NCI-H226 (cell line): ENCODE measurements at regions not wholly inside any gene's neighbourhood (a gene's known extent, or its start where the extent isn't known, plus 50 kb on each side); places are given as distances from the start of the nearest gene placed in this dataset.

Experiments
- DNase-seq: peaks from one replicate; pipeline ENCODE4 v3.0.0-alpha.2; 2015

GRCh38 chr13:77422724-77423123 lies 95.8 kb upstream of the MYCBP2 start:
- no peak for DNase-seq

- no peak for DNase-seq
Measured at GRCh38 chr13:77417897-77418296, 91.0 kb upstream of the MYCBP2 start.

- no peak for DNase-seq
Measured at GRCh38 chr13:77416666-77417212, 89.8 kb upstream of the MYCBP2 start.

- no peak for DNase-seq
Measured at GRCh38 chr13:77415253-77416071, 88.6 kb upstream of the MYCBP2 start.

GRCh38 chr13:77412860-77413259 lies 86.0 kb upstream of the MYCBP2 start:
- no peak for DNase-seq

DNA sequence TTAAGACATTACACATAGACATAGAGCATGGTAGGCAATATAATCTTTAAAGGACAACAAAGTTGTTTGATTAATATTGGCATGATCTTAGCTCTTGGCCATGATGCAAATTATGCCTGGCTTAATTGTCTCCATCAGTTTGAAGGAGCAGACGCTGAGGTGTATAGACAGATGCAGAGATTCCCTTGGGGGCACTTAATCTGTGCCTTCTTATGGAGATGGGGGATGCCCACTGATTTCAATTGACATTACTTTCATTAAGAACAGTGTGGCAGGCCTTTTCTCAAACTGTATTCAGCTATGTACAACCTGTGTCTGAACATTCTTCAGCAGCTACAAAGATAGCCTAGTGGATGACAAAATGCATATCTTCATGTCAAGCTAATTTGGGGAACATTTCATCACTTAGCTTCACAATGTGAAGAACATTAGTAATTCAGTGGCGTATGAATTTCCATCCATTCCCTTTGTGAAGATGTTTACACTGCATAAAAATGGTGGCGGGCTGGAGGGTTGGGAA lies 85.3 kb upstream of the MYCBP2 start:
- no peak for DNase-seq

DNA sequence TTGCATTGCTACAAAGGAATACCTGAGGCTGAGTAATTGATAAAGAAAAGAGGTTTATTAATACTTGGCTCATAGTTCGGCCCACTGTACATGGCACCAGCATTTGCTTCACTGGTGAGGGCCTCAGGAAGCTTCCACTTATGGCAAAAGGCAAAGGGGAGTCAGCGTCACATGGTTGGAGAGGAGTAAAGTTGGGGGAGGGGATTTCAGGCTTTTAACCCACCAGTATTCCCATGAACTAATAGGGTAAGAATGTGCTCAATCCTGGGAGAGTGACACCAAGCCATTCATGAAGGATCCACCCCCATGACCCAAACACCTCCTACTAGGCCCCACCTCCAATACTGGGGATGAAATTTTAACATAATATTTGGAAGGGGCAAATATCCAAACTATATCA lies 82.5 kb upstream of the MYCBP2 start:
- DNase-seq: no peak

DNA sequence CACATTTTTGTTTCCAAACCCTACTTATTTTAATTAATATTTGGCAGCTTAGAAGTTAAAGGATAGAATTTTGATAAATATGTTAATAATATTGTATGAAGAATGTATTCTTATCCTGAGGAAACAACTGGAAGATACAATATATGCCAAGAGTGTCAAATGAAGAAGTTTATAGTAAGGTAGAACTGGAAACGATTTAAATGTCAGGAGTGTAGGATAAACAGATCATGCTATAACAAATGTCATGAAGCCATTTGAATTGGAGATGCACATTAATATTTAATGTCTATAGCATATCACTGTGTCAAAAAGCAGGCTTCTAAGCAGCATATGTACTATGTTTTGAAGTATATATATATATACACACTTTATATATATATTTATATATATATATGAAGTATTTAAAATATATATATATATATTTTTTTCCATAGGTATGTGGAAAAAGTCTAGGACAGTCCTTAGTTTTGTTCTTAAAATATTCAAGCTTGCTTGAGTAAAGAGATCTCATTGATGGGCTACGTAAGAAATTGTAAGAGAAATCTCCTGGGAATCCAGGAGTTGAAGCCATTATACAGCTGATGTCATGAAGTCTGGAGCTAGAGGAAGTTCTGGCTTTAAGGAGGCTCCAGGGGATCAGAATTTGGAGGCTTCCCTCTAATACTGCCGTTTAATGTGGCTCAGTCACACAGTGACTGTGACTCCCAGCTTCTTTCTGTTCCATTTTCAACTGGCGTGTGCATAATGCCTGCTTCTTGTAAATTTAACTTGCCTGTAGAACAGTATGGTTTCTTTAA lies 79.9 kb upstream of the MYCBP2 start:
- DNase-seq: no peak

GRCh38 chr13:77398825-77399620 lies 72.1 kb upstream of the MYCBP2 start:
- DNase-seq: no peak

DNA sequence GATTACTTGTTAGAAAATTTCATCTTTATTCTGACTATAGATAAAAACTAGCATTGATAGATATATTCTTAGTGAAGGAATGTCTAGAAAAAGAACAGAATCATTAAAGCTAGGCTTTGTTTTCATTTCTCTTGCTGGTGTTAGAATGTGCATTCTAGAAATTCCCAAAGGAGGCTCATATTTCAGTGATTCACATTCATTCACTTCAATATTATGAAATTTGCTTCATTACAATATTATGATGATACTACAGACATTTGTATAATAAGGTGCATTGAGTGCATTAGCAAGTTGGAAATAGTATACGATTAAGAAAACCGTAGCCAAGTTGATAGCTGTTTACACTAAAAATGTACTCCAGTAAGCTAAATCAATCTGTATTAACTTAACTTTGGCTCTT lies 70.7 kb upstream of the MYCBP2 start:
- no peak for DNase-seq

DNA sequence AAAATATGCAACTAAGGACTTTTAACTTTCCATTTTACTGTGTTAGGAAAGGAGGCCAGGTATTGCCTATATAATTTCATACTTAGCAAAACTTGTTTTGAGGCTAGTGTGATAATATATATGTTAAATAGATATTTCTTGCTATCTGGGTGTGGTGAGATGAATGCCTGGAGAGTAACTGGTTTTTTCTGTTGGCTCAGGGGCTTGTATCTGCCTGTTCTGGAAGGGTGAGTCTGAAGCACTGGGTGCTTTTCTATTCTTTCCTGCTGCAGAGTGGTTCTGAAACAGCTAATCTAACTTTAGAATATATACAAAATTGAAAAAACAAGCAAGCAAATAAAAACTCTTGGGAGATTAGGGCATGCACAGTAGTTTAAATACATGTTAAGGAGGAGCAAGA lies 64.6 kb upstream of the MYCBP2 start:
- no peak for DNase-seq

DNA sequence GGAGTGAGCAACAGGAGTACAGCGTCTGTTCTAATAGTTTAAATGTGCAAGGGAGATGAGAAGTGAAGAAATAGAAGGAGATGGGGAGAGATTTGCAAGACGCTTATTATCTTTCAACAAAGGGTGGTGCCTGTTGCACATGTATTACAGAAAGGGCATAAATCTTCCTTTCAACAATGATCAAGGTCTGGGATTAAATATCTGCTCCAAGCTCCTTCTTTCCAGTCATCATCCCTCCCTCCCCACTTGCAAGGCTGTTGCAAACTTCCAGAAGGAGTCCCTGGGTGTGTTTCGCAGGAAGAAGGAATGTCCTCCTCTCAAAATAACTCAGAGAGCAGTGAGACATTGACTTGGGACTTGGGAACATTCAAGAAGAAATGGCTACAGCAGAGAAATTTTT lies 63.5 kb upstream of the MYCBP2 start:
- DNase-seq: no peak

- DNase-seq: no peak
Measured at GRCh38 chr13:77389625-77390000, 62.7 kb upstream of the MYCBP2 start.

DNA sequence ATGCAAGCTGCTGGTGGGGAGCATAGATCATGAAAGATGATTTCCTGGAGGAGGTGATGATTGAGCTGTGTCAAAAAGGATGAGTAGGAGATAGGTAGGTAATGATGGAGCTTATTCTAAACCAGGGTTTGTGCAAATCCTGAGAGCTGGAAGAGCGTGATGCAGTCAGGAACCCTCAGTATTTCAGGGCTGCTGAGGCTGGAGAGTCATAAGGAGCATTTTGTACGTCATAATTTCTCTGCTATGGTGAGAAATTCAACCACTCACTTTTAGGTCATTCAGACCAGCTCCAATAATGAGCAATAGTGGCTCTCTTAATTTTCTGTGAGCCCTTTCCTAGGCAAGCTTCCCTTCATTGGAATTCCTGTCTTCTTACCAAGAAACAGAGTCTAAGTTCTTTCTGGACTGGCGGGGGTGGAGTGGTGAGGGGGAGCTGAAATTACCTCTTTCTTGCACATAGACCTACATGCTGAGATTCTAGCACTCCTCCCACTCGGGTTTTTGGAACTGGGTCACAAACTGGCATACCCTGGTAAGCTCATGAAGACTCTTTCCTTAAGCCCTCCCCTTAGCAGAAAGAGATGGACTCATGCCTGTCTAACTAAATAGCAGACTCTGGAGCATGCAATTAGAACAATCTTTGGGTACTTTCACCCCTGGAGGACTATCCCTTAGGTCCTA lies 62.2 kb upstream of the MYCBP2 start:
- no peak for DNase-seq

DNA sequence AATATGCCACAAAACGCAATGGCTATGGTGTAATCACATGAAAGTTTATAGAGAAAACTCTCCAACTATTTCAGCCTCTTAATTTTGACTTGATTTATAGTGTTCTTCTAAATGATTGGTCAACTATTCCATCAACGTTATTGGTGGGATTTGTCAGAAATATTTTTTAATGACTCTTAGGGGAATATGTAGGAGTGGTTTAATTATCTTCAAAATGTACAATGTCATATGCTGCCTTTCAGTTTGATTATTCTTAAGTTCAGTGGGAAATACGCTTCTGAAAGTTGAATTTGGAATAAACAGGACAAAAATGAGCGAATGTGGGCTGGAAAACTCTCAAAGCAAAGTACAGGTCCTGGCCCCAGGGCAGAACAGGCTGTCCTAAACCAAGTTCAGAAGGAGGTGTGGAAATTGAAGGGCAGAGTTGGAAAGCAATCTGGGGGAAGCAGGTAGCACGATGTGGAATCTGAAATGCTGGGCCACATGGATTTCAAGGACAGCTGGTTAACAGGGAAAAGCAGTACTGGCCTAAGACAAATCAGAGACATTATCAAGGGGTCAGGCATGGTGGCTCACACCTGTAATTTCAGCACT lies 60.8 kb upstream of the MYCBP2 start:
- DNase-seq: no peak

DNA sequence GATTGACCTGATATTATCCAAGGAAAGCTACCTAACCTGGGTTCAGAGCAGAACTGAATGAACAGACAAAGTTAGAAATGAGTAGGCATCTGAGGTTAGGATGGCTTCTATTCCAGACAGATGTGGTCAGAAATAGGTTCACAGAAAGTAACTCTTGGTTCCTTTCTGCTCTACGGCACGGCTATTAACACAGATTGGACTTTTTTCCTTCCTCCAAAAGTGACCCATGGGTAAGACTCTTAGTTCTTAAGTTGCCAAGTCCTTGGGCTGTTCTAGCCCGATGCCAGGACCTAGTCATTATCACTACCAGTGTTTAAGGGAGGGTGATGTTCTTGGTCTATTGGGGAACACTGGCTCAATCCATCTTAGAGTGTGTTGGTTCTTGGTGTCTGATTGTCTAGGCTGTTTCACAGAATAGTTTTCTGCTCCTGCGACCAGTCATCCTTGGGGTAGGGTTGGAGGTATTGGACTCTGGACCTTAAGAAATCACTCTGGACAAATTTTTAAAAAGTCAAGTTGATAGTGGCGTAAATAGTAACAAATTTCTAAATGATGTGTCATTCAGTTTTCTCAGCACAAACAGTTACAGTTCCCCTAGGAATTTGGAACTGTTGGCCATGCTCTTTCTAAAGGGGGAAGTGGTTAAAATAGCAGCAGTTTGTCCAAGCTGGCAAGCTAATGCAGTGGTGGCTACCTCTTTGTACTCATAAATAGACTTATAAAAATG lies 60.1 kb upstream of the MYCBP2 start:
- no peak for DNase-seq

- DNase-seq: no peak
Measured at GRCh38 chr13:77386046-77386445, 59.2 kb upstream of the MYCBP2 start.

GRCh38 chr13:77384999-77385398 lies 58.1 kb upstream of the MYCBP2 start:
- DNase-seq: no peak

- no peak for DNase-seq
Measured at GRCh38 chr13:77383097-77383496, 56.2 kb upstream of the MYCBP2 start.

GRCh38 chr13:77381059-77381458 lies 54.2 kb upstream of the MYCBP2 start:
- DNase-seq: no peak

DNA sequence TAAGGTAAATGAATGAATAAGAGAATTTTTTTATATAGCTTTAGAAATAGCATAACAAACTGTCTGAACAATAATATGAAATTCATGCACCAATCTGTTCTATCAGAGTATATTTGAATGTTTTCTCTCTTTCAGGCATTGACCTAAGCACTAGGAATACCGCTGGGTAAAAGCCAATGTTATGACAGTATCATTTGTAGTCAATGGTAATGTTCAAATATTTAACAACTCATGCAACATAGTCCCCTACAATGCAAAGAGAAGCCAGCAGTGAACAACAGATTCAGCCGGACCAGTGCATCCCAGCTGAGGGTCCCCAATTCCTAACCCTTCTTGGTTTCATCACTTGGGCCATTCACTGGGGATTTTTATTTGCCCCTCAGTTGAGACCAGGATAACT lies 52.6 kb upstream of the MYCBP2 start:
- no peak for DNase-seq
